HS-5 (cell line): ENCODE measurements at regions not wholly inside any gene's neighbourhood (a gene's known extent, or its start where the extent isn't known, plus 50 kb on each side); places are given as distances from the start of the nearest gene placed in this dataset.
"Not testable (repeated sequence)": the region's sequence is repeated elsewhere in the genome, so short reads cannot be mapped to it uniquely, and the experiment has no call there.

Experiments
- DNase-seq: peaks from one replicate; pipeline ENCODE4 v3.0.0-alpha.2; 2012; ENCODE audit warnings: low read depth

DNA sequence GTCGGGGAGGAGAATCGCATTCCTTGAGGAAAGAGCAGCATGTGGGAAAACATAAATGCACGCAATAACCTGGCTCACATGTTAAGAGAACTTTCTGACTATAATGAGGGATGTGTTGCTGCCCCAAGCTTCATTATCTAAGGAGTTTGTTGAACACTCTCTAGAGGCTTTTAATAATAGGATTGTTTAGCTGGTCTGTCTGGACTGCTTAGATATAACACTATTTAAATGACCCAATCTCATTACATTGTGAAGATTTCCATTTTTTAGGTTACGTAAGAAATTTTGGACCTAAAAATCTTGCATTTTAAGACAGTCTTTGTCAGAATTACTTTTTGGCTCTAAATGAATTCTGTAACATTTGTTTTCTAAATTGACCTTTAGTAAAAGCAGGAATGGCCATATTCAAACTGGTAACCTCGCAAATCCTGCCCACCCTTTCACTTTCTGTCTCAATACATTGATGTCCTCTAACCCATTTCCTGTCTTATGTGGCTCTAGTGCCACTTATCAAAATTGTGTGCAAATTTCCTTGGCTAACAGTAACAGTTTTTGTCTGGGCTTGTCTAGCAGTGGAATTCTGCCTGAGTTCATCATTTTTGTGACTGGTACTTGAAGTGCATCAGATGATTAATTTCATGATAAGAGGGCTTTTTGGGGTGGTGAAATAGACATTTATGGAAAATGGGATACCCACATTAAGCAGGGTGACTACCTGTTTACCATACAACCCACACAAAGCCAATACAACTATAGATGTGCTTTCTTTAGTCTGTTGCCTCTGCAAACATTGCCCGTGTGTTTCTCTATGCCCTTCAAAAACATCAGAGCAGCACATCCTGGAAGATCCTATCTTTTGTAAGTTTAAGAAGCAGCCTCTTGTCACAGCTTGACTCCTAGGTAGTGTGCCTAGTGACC is 61.6 kb upstream of the IKBKE start:
- DNase-seq = not testable (repeated sequence)

DNA sequence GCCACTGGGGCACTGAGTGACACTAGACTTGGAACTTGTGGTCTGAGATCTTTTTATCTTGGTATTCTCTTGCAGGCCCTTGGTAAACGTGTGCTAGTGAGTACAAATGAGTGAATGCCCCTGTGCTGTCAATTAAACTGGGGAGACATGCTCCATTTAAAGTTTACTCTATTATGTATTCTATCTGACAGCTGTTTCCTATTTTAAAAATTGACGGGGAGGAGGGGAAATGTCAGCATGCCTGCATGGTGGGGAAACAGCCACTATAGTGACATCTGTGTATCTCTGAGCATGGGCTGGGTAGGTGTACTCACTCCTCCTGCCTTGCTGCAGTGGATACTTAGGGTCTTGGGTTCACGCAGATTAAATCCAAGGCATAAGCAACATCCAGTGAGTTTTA is 59.0 kb upstream of the IKBKE start:
- DNase-seq = no peak

DNA sequence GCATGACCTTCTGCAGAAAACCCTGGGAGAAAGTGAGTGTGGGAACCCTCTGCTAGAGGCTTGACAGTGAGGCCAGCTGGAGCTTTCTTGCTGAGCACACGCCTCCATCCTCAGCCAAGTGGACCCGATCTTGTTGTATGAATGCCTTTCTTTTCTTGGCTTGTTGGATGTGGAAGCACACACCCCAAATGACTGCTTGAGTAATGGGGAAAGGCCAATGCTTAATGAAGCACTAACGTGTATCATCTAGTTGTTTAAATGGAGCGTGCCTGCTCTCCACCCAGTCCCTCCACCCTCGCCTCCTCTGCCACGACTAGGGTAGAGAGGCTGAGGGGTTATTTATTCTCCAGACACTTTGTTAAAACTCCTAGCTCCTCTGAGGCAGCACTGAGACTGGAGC is 54.3 kb upstream of the IKBKE start:
- DNase-seq = no peak

DNA sequence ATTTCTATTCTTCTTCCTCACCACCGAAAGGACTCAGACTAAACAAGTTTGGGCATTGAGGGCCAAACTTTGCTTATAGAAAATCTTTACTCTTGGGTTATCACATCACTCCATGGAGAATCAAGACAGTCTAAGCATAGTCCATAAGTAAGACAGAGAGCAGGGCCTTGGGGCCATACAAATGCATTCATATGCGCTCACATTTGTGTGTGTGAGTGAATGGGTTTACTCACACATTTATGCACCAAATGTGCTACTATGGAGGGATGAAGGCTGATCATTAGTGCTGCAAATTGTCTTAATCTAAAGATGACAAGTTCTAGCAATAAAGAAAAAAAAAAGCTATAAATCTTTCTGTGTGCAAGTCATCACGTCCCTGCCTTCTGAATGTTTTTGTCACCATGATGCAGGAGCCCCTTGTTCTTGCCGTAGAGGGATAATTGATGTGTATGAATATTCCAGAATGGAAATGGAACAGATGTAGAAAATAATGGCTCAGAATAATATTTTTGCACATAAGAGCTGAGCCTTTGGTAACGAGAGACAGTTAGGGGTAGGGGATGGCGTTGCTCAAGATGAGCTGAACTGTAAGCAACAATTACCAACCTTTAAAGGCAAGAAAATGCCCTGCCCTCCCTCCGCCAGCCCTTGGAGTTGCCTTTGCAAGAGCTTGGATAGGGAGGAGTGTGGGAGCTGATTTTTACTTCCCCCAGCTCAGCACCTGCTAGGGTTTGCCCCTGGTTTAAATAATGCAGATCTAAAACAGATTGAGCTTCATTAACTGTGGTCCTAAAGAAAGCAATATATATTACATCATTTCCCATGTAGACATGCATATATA is 52.3 kb upstream of the IKBKE start:
- no peak for DNase-seq

DNA sequence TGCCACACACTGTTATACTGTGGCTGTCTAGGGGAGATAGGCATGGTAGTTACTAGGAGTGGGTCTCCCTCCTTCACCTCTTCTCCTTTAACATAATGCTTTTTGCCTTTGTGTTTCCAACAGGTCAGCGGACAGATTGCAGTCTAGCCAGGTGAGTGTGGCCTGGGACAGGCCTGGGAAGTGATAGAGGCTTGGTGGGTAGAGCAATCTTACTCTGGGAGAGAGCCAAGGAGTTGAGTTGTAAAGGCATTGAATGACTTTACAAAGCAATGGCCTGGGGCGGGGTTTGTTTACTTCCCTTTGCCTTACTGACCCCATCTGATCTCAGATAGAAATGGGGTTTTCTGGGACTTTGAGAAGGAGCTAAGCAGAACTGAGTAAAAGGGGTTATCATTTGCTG is 51.0 kb upstream of the IKBKE start:
- DNase-seq = no peak

DNA sequence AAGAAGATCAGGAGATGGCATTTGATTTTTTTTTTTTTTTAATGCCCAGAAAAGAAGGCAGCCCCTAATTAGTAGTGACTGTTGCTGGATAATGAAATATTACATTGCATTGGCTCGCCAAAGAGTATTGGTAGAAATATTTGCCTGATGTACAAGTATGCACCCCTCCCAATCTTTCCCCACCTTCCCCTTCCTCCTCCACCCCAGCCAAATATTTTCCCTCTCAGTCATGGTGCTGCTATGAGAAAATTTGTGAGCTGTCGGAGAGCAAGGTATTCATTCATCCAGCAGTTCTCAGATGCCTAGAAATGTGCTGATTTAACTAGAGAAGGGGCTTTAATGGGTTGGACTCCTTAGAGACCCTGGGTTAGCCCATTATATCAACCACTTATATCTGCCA is 50.5 kb upstream of the IKBKE start:
- peak; percentile 61 for DNase-seq

DNA sequence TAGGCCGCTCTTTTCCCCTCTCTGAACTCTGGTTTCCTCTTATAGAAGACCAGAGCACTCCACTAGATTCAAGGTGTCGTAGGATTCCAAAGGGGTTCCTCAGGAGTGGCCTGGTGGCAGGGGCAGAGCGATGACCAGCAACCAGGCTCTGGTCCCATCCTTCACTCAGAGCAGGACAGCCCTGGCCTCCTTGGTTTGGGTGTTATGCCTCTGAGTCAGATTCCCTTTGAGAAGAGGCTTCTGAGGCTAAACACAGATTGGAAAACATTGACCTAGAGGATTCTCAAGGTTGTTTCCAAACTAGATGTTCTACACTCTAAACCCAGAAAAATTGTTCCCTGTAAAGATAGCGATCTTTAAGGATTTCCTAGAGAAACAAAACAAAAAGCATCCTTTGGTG is 49.8 kb upstream of the IKBKE start:
- DNase-seq = no peak
